SU-DHL-6 (cell line): ENCODE measurements at regions not wholly inside any gene's neighbourhood (a gene's known extent, or its start where the extent isn't known, plus 50 kb on each side); places are given as distances from the start of the nearest gene placed in this dataset.

ENCODE experiments used
- H2AFZ ChIP-seq: fragments of 200-600 bp; sonication (generic); 2 replicates; pipeline ENCODE4 v1.6.1; 2014; ENCODE audit warnings: low read depth, mild to moderate bottlenecking, moderate library complexity, mixed read lengths, antibody characterized with exemption, low read length; ENCODE audit not compliant: severe bottlenecking
- H3F3A ChIP-seq: fragments of 200-600 bp; shearing (Covaris generic); 2 replicates; pipeline ENCODE4 v1.6.0; 2016; ENCODE audit warnings: antibody characterized with exemption, mild to moderate bottlenecking; ENCODE audit not compliant: insufficient read depth
- H3K27ac ChIP-seq: fragments of 200-600 bp; sonication (generic); 2 replicates; pipeline ENCODE4 v1.5.1; 2016; ENCODE audit warnings: low read depth, mild to moderate bottlenecking, low read length, moderate library complexity, mixed read lengths
- H3K27me3 ChIP-seq: fragments of 200-600 bp; sonication (generic), shearing (Covaris generic); 2 replicates; pipeline ENCODE4 v1.6.0; 2014; ENCODE audit warnings: mild to moderate bottlenecking, low read length
- H3K36me3 ChIP-seq: fragments of 200-600 bp; sonication (generic); 2 replicates; pipeline ENCODE4 v1.6.1; 2014; ENCODE audit warnings: mild to moderate bottlenecking, low read length, mixed read lengths
- H3K4me2 ChIP-seq: fragments of 300-600, 200-600 bp; shearing (Covaris generic), sonication (generic); 2 replicates; pipeline ENCODE4 v1.6.0; 2014; ENCODE audit warnings: low read length, low read depth, mild to moderate bottlenecking; ENCODE audit not compliant: poor library complexity, severe bottlenecking
- H3K4me3 ChIP-seq: fragments of 200-600 bp; sonication (generic); 2 replicates; pipeline ENCODE4 v1.5.1; 2014; ENCODE audit warnings: antibody characterized with exemption, low read length, mild to moderate bottlenecking, mixed read lengths; ENCODE audit not compliant: insufficient read depth, poor library complexity, severe bottlenecking
- H3K79me2 ChIP-seq: fragments of 200-600 bp; sonication (generic); 2 replicates; pipeline ENCODE4 v1.6.1; 2014; ENCODE audit warnings: mild to moderate bottlenecking, low read length, moderate library complexity; ENCODE audit not compliant: insufficient read depth
- H3K9ac ChIP-seq: fragments of 200-600 bp; sonication (generic); 2 replicates; pipeline ENCODE4 v1.7.0; 2014; ENCODE audit warnings: mild to moderate bottlenecking, low read length
- H3K9me2 ChIP-seq: fragments of 200-600 bp; sonication (generic); replicated peaks from 2 replicates; pipeline ENCODE4 v1.6.1; 2014; ENCODE audit warnings: low read length; ENCODE audit not compliant: insufficient read depth
- H3K9me3 ChIP-seq: fragments of 200-600 bp; sonication (generic); 2 replicates; pipeline ENCODE4 v1.6.1; 2014; ENCODE audit warnings: low read length, mixed read lengths; ENCODE audit not compliant: insufficient read depth
- H4K20me1 ChIP-seq: fragments of 200-600 bp; sonication (generic); 2 replicates; pipeline ENCODE4 v1.6.1; 2014; ENCODE audit warnings: low read depth, mild to moderate bottlenecking, antibody characterized with exemption, low read length, moderate library complexity, mixed read lengths
- CTCF ChIP-seq: fragments of 200-600 bp; sonication (generic); IDR thresholded peaks from one replicate; pipeline ENCODE4 v1.5.1; 2017; ENCODE audit warnings: antibody characterized with exemption, mild to moderate bottlenecking, low read length, moderate library complexity; ENCODE audit not compliant: insufficient read depth, poor library complexity, severe bottlenecking
- EZH2phosphoT487 ChIP-seq: fragments of 200-600 bp; sonication (generic), shearing (Covaris generic); conservative IDR thresholded peaks from 2 replicates; pipeline ENCODE4 v1.6.1; 2018; ENCODE audit warnings: mild to moderate bottlenecking, antibody characterized with exemption, low read length, moderate library complexity, mixed read lengths

DNA sequence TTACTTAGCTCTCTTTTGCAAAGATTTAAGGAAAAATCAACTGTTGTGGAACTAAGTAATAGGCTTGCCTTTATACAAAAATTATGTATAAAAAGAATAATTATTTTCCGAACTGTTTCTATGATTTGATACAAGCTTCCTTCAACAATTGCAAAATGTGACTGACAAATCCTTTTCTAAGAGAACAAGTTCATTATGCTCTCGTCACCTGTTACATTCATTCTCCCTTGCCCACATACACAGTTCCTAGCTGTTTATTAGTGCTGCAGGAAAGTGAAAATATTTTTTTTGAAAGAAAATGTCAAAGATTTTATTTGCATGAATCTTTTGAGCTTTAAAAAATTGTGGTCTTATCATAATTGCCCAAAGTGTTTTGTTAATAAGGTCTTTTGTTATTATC lies 466.2 kb downstream of the USP25 start:
- H3K9me2 ChIP-seq: no peaks in the 10 kb centered on the region
- H3K4me2 ChIP-seq: no peak overlapping the region
- H3F3A ChIP-seq: no peaks in the 10 kb centered on the region
- TF ChIP-seq EZH2phosphoT487: no peak
- H3K9me3 ChIP-seq: no peaks in the 10 kb centered on the region
- H3K27me3 ChIP-seq: no peaks in the 10 kb centered on the region
- no peaks in the 10 kb centered on the region for H3K36me3 ChIP-seq
- no peak overlapping the region for H2AFZ ChIP-seq
- no peaks in the 10 kb centered on the region for H3K79me2 ChIP-seq
- no peak overlapping the region for H3K9ac ChIP-seq
- H3K4me3 ChIP-seq: no peak overlapping the region
- H4K20me1 ChIP-seq: no peaks in the 10 kb centered on the region
- H3K27ac ChIP-seq: no peak overlapping the region

DNA sequence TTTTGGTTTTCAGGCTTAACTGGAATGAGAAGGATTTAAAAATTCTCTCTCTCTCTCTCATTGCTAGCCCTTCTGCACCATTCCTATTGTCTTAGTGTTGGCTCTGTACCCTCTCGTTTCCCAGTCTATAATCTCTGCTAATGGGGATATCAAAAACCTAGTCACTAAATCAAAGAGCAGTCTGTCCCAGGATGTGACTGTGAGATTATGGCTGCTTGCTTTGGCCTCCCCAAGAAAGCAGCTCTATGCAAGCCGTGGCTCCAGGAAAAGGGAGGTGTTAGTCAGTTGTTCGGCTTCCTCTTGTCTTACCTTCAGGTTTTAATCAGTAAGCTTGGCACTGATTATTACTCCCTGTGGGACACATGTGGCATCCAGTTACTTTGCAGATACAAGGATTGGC lies 468.8 kb downstream of the USP25 start:
- no peak overlapping the region for H2AFZ ChIP-seq
- H4K20me1 ChIP-seq: no peaks in the 10 kb centered on the region
- H3K79me2 ChIP-seq: no peaks in the 10 kb centered on the region
- H3K9me2 ChIP-seq: no peaks in the 10 kb centered on the region
- no peak overlapping the region for H3K4me2 ChIP-seq
- no peak overlapping the region for H3K4me3 ChIP-seq
- no peak for TF ChIP-seq EZH2phosphoT487
- no peak for TF ChIP-seq CTCF
- no peaks in the 10 kb centered on the region for H3F3A ChIP-seq
- H3K27me3 ChIP-seq: no peaks in the 10 kb centered on the region
- no peak overlapping the region for H3K27ac ChIP-seq
- H3K9ac ChIP-seq: no peak overlapping the region
- no peaks in the 10 kb centered on the region for H3K36me3 ChIP-seq
- no peaks in the 10 kb centered on the region for H3K9me3 ChIP-seq

DNA sequence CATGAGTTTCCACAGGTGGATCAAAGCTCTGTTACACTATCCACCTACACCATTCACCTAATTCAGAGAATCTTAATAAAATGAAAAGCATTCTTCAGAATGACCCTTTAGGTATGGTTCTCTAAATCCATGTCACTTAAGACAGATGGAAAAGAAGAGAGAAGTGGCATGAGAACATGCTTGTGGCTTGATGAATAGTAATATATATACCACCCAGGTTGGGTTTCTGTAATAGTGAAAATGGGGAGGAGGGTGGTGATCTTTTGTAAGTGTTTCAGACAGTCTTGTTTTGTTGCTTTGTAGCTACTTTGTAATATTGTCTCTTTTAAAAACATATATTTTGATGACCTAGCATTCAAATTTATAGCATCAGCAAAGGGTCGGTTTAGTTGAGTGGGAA lies 469.8 kb downstream of the USP25 start:
- H2AFZ ChIP-seq: no peak overlapping the region
- H3K4me2 ChIP-seq: no peak overlapping the region
- no peaks in the 10 kb centered on the region for H3K36me3 ChIP-seq
- H3F3A ChIP-seq: no peaks in the 10 kb centered on the region
- H3K9me3 ChIP-seq: no peaks in the 10 kb centered on the region
- H3K4me3 ChIP-seq: no peak overlapping the region
- H3K9ac ChIP-seq: no peak overlapping the region
- no peak for TF ChIP-seq EZH2phosphoT487
- no peak for TF ChIP-seq CTCF
- H3K79me2 ChIP-seq: no peaks in the 10 kb centered on the region
- no peak overlapping the region for H3K27ac ChIP-seq
- no peaks in the 10 kb centered on the region for H4K20me1 ChIP-seq
- no peaks in the 10 kb centered on the region for H3K27me3 ChIP-seq
- H3K9me2 ChIP-seq: no peaks in the 10 kb centered on the region

DNA sequence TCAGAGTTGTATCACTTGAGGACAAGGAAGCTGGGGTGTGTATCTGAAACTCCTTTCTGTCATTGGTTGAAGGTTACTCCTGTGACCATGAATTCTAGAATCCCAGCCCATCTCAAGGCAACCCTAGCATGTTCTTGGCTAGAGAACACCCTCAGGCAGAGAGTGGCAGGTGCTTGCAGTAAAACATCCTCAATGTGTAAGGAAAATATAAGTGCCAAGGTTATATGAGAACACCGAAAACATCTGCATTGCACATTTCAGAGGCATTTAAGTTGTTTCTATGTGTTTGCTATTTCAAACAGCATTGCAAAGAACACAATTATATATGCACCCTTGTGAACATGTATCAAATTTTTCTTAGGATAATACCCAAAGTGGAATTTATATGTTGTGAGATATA lies 471.9 kb downstream of the USP25 start:
- Histone ChIP-seq H3K9me2 (no peaks in the 10 kb centered on the region), H3K9ac (no peak overlapping the region), H3K27ac (no peak overlapping the region), H3K9me3 (no peaks in the 10 kb centered on the region), H3F3A (no peaks in the 10 kb centered on the region), H4K20me1 (no peaks in the 10 kb centered on the region), H3K36me3 (no peaks in the 10 kb centered on the region), H2AFZ (no peak overlapping the region), H3K79me2 (no peaks in the 10 kb centered on the region), H3K4me3 (no peak overlapping the region), H3K4me2 (no peak overlapping the region), H3K27me3 (no peaks in the 10 kb centered on the region)
- TF ChIP-seq CTCF: no peak
- no peak for TF ChIP-seq EZH2phosphoT487
